ENCODE measurements at regions not wholly inside any gene's neighbourhood (a gene's known extent, or its start where the extent isn't known, plus 50 kb on each side); places are given as distances from the start of the nearest gene placed in this dataset.
"Not testable (repeated sequence)": the region's sequence is repeated elsewhere in the genome, so short reads cannot be mapped to it uniquely, and the experiment has no call there.

GRCh38 chr5:174501461-174502069, 222.8 kb upstream of the MSX2 start:
- no peak for FAIRE-seq
- no peak for DNase-seq (ENCODE audit: insufficient read length, low spot score)

- DNase-seq (ENCODE audit: insufficient read length, low spot score): no peak
- no peak for FAIRE-seq
These were observed 221.3 kb upstream of the MSX2 start for GRCh38 chr5:174503086-174503460.

- FAIRE-seq (no peak), DNase-seq (ENCODE audit: insufficient read length, low spot score) (no peak)
These were observed 220.7 kb upstream of the MSX2 start for GRCh38 chr5:174503461-174504265.

GRCh38 chr5:174504266-174504726, 220.1 kb upstream of the MSX2 start:
- FAIRE-seq (no peak), DNase-seq (ENCODE audit: insufficient read length, low spot score) (no peak)

GRCh38 chr5:174505621-174506020, 218.8 kb upstream of the MSX2 start:
- DNase-seq (ENCODE audit: insufficient read length, low spot score): no peak
- no peak for FAIRE-seq

GRCh38 chr5:174510782-174511453, 213.5 kb upstream of the MSX2 start:
- not testable (repeated sequence) for DNase-seq (ENCODE audit: insufficient read length, low spot score); FAIRE-seq

- FAIRE-seq (no peak), DNase-seq (ENCODE audit: insufficient read length, low spot score) (no peak)
These were observed 212.6 kb upstream of the MSX2 start for GRCh38 chr5:174511714-174512253.

GRCh38 chr5:174514325-174514724, 210.1 kb upstream of the MSX2 start:
- FAIRE-seq (no peak), DNase-seq (ENCODE audit: insufficient read length, low spot score) (no peak)

GRCh38 chr5:174514983-174515394, 209.4 kb upstream of the MSX2 start:
- no peak for DNase-seq (ENCODE audit: insufficient read length, low spot score)
- FAIRE-seq: no peak

- FAIRE-seq (no peak), DNase-seq (ENCODE audit: insufficient read length, low spot score) (no peak)
These were observed 207.6 kb upstream of the MSX2 start for GRCh38 chr5:174516741-174517140.

- DNase-seq (ENCODE audit: insufficient read length, low spot score) (no peak), FAIRE-seq (no peak)
These were observed 205.9 kb upstream of the MSX2 start for GRCh38 chr5:174518512-174518911.

- DNase-seq (ENCODE audit: insufficient read length, low spot score) (no peak), FAIRE-seq (no peak)
These were observed 203.7 kb upstream of the MSX2 start for GRCh38 chr5:174520420-174521396.

- FAIRE-seq: no peak
- DNase-seq (ENCODE audit: insufficient read length, low spot score): no peak
These were observed 202.9 kb upstream of the MSX2 start for GRCh38 chr5:174521449-174521848.

- FAIRE-seq: no peak
These were observed 201.7 kb upstream of the MSX2 start for GRCh38 chr5:174522480-174523260.

GRCh38 chr5:174523311-174524071, 200.9 kb upstream of the MSX2 start:
- FAIRE-seq (no peak), DNase-seq (ENCODE audit: insufficient read length, low spot score) (no peak)

More at GRCh38 chr5:174522480-174523260, 201.7 kb upstream of the MSX2 start:
- DNase-seq (ENCODE audit: insufficient read length, low spot score): no peak

- DNase-seq (ENCODE audit: insufficient read length, low spot score) (no peak), FAIRE-seq (no peak)
These were observed 200.0 kb upstream of the MSX2 start for GRCh38 chr5:174524351-174524750.

- FAIRE-seq (no peak), DNase-seq (ENCODE audit: insufficient read length, low spot score) (no peak)
These were observed 198.2 kb upstream of the MSX2 start for GRCh38 chr5:174526177-174526576.

GRCh38 chr5:174527916-174528540, 196.4 kb upstream of the MSX2 start:
- FAIRE-seq: no peak

More at GRCh38 chr5:174527916-174528540, 196.4 kb upstream of the MSX2 start:
- DNase-seq (ENCODE audit: insufficient read length, low spot score): no peak

Measured in GM19239 (cell line).